Naive thymus-derived CD8-positive, alpha-beta T cell (primary cell): ENCODE measurements at regions not wholly inside any gene's neighbourhood (a gene's known extent, or its start where the extent isn't known, plus 50 kb on each side); places are given as distances from the start of the nearest gene placed in this dataset.

Source experiments
- ATAC-seq, 2 donors: fragments of 150-1000 bp; cut with Tn5 transposase in 1 of 2; sonication (Bioruptor Pico), chemical (Tn5 transposase) in 1 of 2; 1 replicate in 1 of 2; 2 replicates in 1 of 2; pipeline ENCODE4 v1.10.0; 2021; ENCODE audit warnings: mild to moderate bottlenecking in 2 of 2, moderate library complexity in 2 of 2
- POLR2A ChIA-PET: fragments of 350-600 bp; sonication (Branson Sonifier 250); formaldehyde crosslinking; loops from one replicate; lab custom pipeline; 2021; ENCODE audit warnings: antibody characterized with exemption; lab: Charles Lee
- DNase-seq, 10 donors: peaks; one replicate each; pipeline versions ENCODE4 v3.0.0 to v3.0.0-alpha.2; 2020 to 2022
- H3K27ac Mint-ChIP-seq, 10 donors: one replicate each; pipeline ENCODE4 v1.8.0; 2020 to 2022; ENCODE audit warnings: mild to moderate bottlenecking in 10 of 10, mixed read lengths in 10 of 10, moderate library complexity in 4 of 10, inconsistent platforms in 1 of 10
- H3K27me3 Mint-ChIP-seq, 5 donors: one replicate each; pipeline ENCODE4 v1.8.0; 2021 to 2022; ENCODE audit warnings: mixed read lengths in 5 of 5
- H3K36me3 Mint-ChIP-seq, 3 donors: one replicate each; pipeline ENCODE4 v1.8.0; 2020 to 2022; ENCODE audit warnings: mixed read lengths in 3 of 3, mild to moderate bottlenecking in 2 of 3, inconsistent platforms in 1 of 3
- H3K4me1 Mint-ChIP-seq, 4 donors: one replicate each; pipeline ENCODE4 v1.8.0; 2021 to 2022; ENCODE audit warnings: mixed read lengths in 4 of 4
- H3K4me3 Mint-ChIP-seq, 10 donors: one replicate each; pipeline ENCODE4 v1.8.0; 2020 to 2022; ENCODE audit warnings: mild to moderate bottlenecking in 10 of 10, mixed read lengths in 10 of 10, moderate library complexity in 6 of 10, inconsistent platforms in 1 of 10
- H3K9me3 Mint-ChIP-seq, 9 donors: one replicate each; pipeline ENCODE4 v1.8.0; 2020 to 2022; ENCODE audit warnings: mixed read lengths in 9 of 9, mild to moderate bottlenecking in 3 of 9, inconsistent platforms in 1 of 9, moderate library complexity in 1 of 9

DNA sequence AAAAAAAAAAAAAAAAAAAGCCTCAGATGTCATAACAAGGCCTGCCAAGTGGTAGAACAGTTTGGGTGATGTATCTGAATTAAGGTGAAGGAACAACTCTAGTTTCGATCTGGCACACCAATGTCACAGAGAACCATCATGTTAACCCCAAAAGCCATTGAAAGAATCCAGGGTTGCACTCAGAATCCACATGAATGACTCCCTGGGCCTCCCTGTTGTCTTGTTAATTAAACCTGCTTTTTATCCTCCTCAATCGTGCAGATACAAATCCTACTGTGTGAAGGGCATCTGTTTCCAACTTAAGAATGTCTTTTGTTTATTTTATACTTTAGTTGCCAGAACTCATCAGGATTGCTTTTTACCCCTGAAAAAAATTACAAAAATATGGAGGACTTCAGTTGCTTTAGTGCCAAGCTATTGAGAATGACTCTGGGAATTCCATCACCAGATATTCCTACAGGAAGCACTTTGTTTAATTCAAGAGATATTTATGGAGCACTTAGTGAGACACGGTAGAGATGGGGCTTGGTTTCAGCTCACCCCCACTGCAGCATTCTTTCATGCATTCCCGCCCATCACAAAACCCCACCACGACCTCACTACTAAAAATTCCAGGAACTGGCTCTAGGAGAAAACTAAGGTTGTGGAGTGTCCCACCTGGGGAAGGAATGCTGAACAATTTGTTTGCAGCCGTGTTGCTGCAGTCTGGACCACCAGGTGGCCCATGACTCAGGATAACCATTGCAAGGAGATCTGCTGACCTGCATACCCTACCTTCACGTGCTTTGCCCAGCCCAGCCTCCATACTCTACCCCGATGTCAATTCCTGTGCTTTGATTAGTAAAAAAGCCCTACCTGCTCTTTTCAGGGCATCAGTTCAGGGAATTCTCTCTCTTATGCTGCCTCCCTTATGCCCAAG is 63.8 kb upstream of the GPRC5B start:
- Mint-ChIP-seq H3K4me3 (no peak overlapping the region), H3K36me3 (no peaks in the 10 kb centered on the region), H3K9me3 (no peaks in the 10 kb centered on the region), H3K4me1 (peaks cover 0 to 1% (median 0%) of the 10 kb centered on the region in 4 donors), H3K27me3 (peaks cover 0 to 22% (median 14%) of the 10 kb centered on the region in 5 donors), H3K27ac (no peak overlapping the region)
- no peak for ATAC-seq
- no peak for DNase-seq
- POLR2A ChIA-PET = no interaction called here

DNA sequence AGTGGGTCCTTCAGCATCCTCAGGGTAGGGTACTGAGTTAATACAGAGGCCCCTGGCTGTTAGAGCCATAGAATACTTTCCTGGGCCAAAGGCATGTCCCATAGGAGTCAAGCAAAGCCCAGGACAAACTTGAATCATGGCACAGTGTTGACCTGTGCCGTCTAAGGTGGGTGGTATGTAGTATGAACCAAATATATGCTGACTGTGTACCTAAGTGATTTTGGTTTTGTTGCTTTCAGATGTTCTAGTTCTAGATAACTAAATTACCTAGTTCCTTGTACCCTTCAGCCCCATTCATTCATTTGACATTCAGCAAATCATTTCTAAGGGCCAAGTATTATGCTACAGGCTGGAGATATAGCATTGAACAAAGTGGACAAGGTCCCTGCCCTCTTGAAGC is 61.3 kb upstream of the GPRC5B start:
- no peaks in the 10 kb centered on the region for H3K9me3 Mint-ChIP-seq

DNA sequence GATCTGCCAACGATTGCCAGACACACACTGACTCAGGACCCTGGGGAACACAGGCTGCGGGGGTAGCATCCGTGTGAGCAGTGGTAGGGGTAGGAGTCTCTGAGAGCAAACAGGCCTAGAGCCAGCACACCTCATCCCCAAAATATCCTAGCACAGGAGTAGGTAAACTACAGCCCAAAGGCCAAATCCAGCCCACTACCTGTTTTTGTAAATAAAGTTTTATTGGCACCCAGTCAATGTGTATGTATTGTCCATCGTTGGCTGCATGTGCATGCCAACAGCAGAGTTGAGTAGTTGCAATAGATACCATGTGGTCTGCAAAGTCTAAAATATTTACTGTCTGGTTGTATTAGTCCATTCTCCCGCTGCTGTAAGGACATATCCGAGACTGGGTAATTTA is 55.5 kb upstream of the GPRC5B start:
- DNase-seq (no peak), ATAC-seq (no peak)
- H3K27me3 Mint-ChIP-seq = peaks cover 0 to 32% (median 3%) of the 10 kb centered on the region in 5 donors
- H3K4me3 Mint-ChIP-seq = no peak overlapping the region
- H3K27ac Mint-ChIP-seq = no peak overlapping the region
- no peaks in the 10 kb centered on the region for H3K36me3 Mint-ChIP-seq
- H3K4me1 Mint-ChIP-seq = no peaks in the 10 kb centered on the region
- H3K9me3 Mint-ChIP-seq = no peaks in the 10 kb centered on the region
- POLR2A ChIA-PET = no interaction called here

More for the DNA sequence above, 61.3 kb upstream of the GPRC5B start:
- no peak overlapping the region for H3K4me3 Mint-ChIP-seq
- DNase-seq (no peak), ATAC-seq (no peak)
- no peaks in the 10 kb centered on the region for H3K36me3 Mint-ChIP-seq
- H3K27ac Mint-ChIP-seq = no peak overlapping the region
- POLR2A ChIA-PET = no interaction called here
- H3K27me3 Mint-ChIP-seq = peaks cover 0 to 22% (median 7%) of the 10 kb centered on the region in 5 donors
- H3K4me1 Mint-ChIP-seq = peaks cover 0 to 1% (median 0%) of the 10 kb centered on the region in 4 donors

DNA sequence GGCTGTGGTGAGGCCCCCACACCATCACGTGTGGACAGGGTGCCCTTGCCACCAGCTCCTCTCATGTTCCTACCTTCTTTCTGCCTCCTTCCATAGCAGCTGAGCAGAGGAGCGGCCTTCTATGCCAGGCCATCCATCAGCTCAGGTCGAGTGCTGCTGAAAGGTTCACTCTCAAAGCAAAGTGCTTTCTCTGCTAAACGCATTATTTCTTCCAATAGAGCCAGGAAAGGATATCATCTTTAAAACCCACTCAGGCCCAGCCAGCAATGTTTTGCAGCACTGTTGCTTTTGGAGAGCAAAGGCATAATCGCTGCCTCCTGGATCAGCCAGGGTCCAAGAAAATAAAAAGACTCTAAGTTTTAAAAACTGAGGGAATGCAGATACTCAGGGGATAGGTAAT is 54.9 kb upstream of the GPRC5B start:
- ATAC-seq (no peak), DNase-seq (no peak)
- POLR2A ChIA-PET = no interaction called here
- Mint-ChIP-seq H3K4me1 (no peaks in the 10 kb centered on the region), H3K27ac (no peak overlapping the region), H3K27me3 (peaks cover 0 to 37% (median 4%) of the 10 kb centered on the region in 5 donors), H3K9me3 (no peaks in the 10 kb centered on the region), H3K36me3 (no peaks in the 10 kb centered on the region), H3K4me3 (no peak overlapping the region)

- H3K27me3 Mint-ChIP-seq = peaks cover 3 to 37% (median 4%) of the 10 kb centered on the region in 5 donors
- POLR2A ChIA-PET = no interaction called here
- H3K4me3 Mint-ChIP-seq = no peak overlapping the region
- ATAC-seq (no peak), DNase-seq (no peak)
- no peaks in the 10 kb centered on the region for H3K4me1 Mint-ChIP-seq
- H3K9me3 Mint-ChIP-seq = no peaks in the 10 kb centered on the region
- H3K27ac Mint-ChIP-seq = no peak overlapping the region
- no peaks in the 10 kb centered on the region for H3K36me3 Mint-ChIP-seq
Measured at GRCh38 chr16:19938536-19938935, 53.9 kb upstream of the GPRC5B start.

- peaks cover 4 to 37% (median 6%) of the 10 kb centered on the region in 5 donors for H3K27me3 Mint-ChIP-seq
- DNase-seq = no peak
- H3K9me3 Mint-ChIP-seq = no peaks in the 10 kb centered on the region
- POLR2A ChIA-PET = no interaction called here
- no peak overlapping the region for H3K4me3 Mint-ChIP-seq
- H3K36me3 Mint-ChIP-seq = no peaks in the 10 kb centered on the region
- no peak overlapping the region for H3K27ac Mint-ChIP-seq
- no peak for ATAC-seq
- no peaks in the 10 kb centered on the region for H3K4me1 Mint-ChIP-seq
Measured at GRCh38 chr16:19936441-19936840, 51.8 kb upstream of the GPRC5B start.

DNA sequence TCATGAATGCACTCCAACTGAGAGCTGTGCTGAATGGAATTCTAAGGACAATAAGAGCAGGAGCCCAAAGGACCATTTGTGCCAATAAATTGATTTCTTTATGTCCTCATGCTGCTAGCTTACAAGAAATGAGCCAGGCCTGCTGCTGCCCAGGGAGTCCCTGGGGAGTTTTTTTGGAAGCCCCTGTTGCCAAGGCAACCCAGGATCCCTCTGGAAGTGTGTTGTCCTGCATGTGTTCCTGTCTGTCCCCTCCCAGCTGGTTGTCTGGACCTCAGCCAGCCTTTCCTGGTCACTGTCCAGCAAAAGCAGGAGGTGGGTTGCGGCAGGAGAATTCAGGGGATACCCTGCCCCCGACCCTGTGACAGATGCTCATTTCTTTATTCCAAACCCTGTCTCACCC is 51.0 kb upstream of the GPRC5B start:
- POLR2A ChIA-PET = no interaction called here
- H3K4me1 Mint-ChIP-seq = no peaks in the 10 kb centered on the region
- DNase-seq (no peak), ATAC-seq (no peak)
- H3K9me3 Mint-ChIP-seq = no peaks in the 10 kb centered on the region
- H3K27ac Mint-ChIP-seq = no peak overlapping the region
- no peak overlapping the region for H3K4me3 Mint-ChIP-seq
- peaks cover 4 to 35% (median 8%) of the 10 kb centered on the region in 5 donors for H3K27me3 Mint-ChIP-seq
- no peaks in the 10 kb centered on the region for H3K36me3 Mint-ChIP-seq
